ENCODE measurements at regions not wholly inside any gene's neighbourhood (a gene's known extent, or its start where the extent isn't known, plus 50 kb on each side); places are given as distances from the start of the nearest gene placed in this dataset.
"Not testable (repeated sequence)": the region's sequence is repeated elsewhere in the genome, so short reads cannot be mapped to it uniquely, and the experiment has no call there.

- DNase-seq, result no peak
Observed at GRCh38 chr5:147084702-147085101, 150.1 kb upstream of the STK32A start.

GRCh38 chr5:147085409-147085808 lies 149.4 kb upstream of the STK32A start:
- DNase-seq, result no peak

GRCh38 chr5:147092044-147092443 lies 142.8 kb upstream of the STK32A start:
- DNase-seq, result no peak

GRCh38 chr5:147093138-147093537 lies 141.7 kb upstream of the STK32A start:
- no peak for DNase-seq

GRCh38 chr5:147095740-147096139 lies 139.1 kb upstream of the STK32A start:
- no peak for DNase-seq

GRCh38 chr5:147098233-147098790 lies 136.5 kb upstream of the STK32A start:
- peak; percentile 44 for DNase-seq

- no peak for DNase-seq
Observed at GRCh38 chr5:147101659-147102369, 133.0 kb upstream of the STK32A start.

- no peak for DNase-seq
Observed at GRCh38 chr5:147112899-147113298, 121.9 kb upstream of the STK32A start.

- DNase-seq, result no peak
Observed at GRCh38 chr5:147113967-147114366, 120.9 kb upstream of the STK32A start.

- not testable (repeated sequence) for DNase-seq
Observed at GRCh38 chr5:147139759-147140158, 95.1 kb upstream of the STK32A start.

GRCh38 chr5:147140558-147140957 lies 94.3 kb upstream of the STK32A start:
- no peak for DNase-seq

GRCh38 chr5:147141580-147141979 lies 93.2 kb upstream of the STK32A start:
- not testable (repeated sequence) for DNase-seq

GRCh38 chr5:147143215-147143614 lies 91.6 kb upstream of the STK32A start:
- no peak for DNase-seq

- DNase-seq, result no peak
Observed at GRCh38 chr5:147145328-147145727, 89.5 kb upstream of the STK32A start.

- DNase-seq, result no peak
Observed at GRCh38 chr5:147148715-147149114, 86.1 kb upstream of the STK32A start.

- DNase-seq, result no peak
Observed at GRCh38 chr5:147152086-147152485, 82.7 kb upstream of the STK32A start.

- no peak for DNase-seq
Observed at GRCh38 chr5:147154809-147155208, 80.0 kb upstream of the STK32A start.

- DNase-seq, result no peak
Observed at GRCh38 chr5:147156012-147156411, 78.8 kb upstream of the STK32A start.

- no peak for DNase-seq
Observed at GRCh38 chr5:147160902-147161700, 73.7 kb upstream of the STK32A start.

GRCh38 chr5:147162740-147163139 lies 72.1 kb upstream of the STK32A start:
- no peak for DNase-seq

GRCh38 chr5:147167529-147167928 lies 67.3 kb upstream of the STK32A start:
- DNase-seq, result no peak

- no peak for DNase-seq
Observed at GRCh38 chr5:147168578-147169327, 66.1 kb upstream of the STK32A start.

GRCh38 chr5:147169399-147169798 lies 65.4 kb upstream of the STK32A start:
- no peak for DNase-seq

Data from dermis blood vessel endothelial cell (primary cell).